ENCODE measurements at regions not wholly inside any gene's neighbourhood (a gene's known extent, or its start where the extent isn't known, plus 50 kb on each side); places are given as distances from the start of the nearest gene placed in this dataset.

- TF ChIP-seq GATA3 (IDR thresholded peaks at IDR 0.05; ENCODE audit: low read depth, low read length) (no peak), GATA2 (IDR thresholded peaks at IDR 0.05; ENCODE audit: low read depth, low read length) (no peak)
Observed at GRCh38 chr10:4345877-4346646, 479.9 kb upstream of the AKR1E2 start.

Data from SH-SY5Y (cell line).